ENCODE measurements at regions not wholly inside any gene's neighbourhood (a gene's known extent, or its start where the extent isn't known, plus 50 kb on each side); places are given as distances from the start of the nearest gene placed in this dataset.
"Not testable (repeated sequence)": the region's sequence is repeated elsewhere in the genome, so short reads cannot be mapped to it uniquely, and the experiment has no call there.

- intact Hi-C loops (cut with micrococcal nuclease; ENCODE audit: unreplicated experiment), result no loop called here
- TF ChIP-seq, protein P1, sequence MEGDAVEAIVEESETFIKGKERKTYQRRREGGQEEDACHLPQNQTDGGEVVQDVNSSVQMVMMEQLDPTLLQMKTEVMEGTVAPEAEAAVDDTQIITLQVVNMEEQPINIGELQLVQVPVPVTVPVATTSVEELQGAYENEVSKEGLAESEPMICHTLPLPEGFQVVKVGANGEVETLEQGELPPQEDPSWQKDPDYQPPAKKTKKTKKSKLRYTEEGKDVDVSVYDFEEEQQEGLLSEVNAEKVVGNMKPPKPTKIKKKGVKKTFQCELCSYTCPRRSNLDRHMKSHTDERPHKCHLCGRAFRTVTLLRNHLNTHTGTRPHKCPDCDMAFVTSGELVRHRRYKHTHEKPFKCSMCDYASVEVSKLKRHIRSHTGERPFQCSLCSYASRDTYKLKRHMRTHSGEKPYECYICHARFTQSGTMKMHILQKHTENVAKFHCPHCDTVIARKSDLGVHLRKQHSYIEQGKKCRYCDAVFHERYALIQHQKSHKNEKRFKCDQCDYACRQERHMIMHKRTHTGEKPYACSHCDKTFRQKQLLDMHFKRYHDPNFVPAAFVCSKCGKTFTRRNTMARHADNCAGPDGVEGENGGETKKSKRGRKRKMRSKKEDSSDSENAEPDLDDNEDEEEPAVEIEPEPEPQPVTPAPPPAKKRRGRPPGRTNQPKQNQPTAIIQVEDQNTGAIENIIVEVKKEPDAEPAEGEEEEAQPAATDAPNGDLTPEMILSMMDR (conservative IDR thresholded peaks at IDR 0.05; ENCODE audit: low read depth, low read length), result no peak
- TF ChIP-seq EZH2 (IDR thresholded peaks at IDR 0.05; ENCODE audit: borderline replicate concordance, low read depth, low read length, poor library complexity, severe bottlenecking), result no peak
- no peak overlapping the region for H3K27ac ChIP-seq (ENCODE audit: low read depth, low read length, poor library complexity, severe bottlenecking)
- no peaks in the 10 kb centered on the region for H3K36me3 ChIP-seq (ENCODE audit: insufficient read depth, low read length, poor library complexity, severe bottlenecking)
- CTCF ChIA-PET, result interaction anchor here (0.7 kb wide), 1 partner anchor 679 kb away, joined by 3 read pairs; no protein-coding TSS in a partner anchor
- POLR2A ChIA-PET (ENCODE audit: low non-redundant PET), result no interaction called here
- no peaks in the 10 kb centered on the region for H3K9me3 ChIP-seq (ENCODE audit: low read depth, low read length, poor library complexity, severe bottlenecking)
- DNase-seq (ENCODE audit: low spot score), result no peak
- BruUV-seq (replicated peaks), result no TSS peak
- H3K27me3 ChIP-seq (replicated peaks; ENCODE audit: insufficient read depth, low read depth, low read length, poor library complexity), result no peaks in the 10 kb centered on the region
- no peaks in the 10 kb centered on the region for H3K4me1 ChIP-seq (ENCODE audit: insufficient read depth, low read length, poor library complexity, severe bottlenecking)
- no peak overlapping the region for H3K4me3 ChIP-seq (ENCODE audit: low read depth, low read length, poor library complexity, severe bottlenecking)
Observed at GRCh38 chr14:43341921-43342320, 1165.2 kb downstream of the FSCB start.

- H3K27ac ChIP-seq (ENCODE audit: low read depth, low read length, poor library complexity, severe bottlenecking), result no peak overlapping the region
- no peaks in the 10 kb centered on the region for H3K9me3 ChIP-seq (ENCODE audit: low read depth, low read length, poor library complexity, severe bottlenecking)
- H3K36me3 ChIP-seq (ENCODE audit: insufficient read depth, low read length, poor library complexity, severe bottlenecking), result no peaks in the 10 kb centered on the region
- CTCF ChIA-PET, result no interaction called here
- intact Hi-C loops (cut with micrococcal nuclease; ENCODE audit: unreplicated experiment), result no loop called here
- no peak for DNase-seq (ENCODE audit: low spot score)
- BruUV-seq (replicated peaks), result no TSS peak
- no peaks in the 10 kb centered on the region for H3K27me3 ChIP-seq (replicated peaks; ENCODE audit: insufficient read depth, low read depth, low read length, poor library complexity)
- POLR2A ChIA-PET (ENCODE audit: low non-redundant PET), result no interaction called here
- no peak overlapping the region for H3K4me3 ChIP-seq (ENCODE audit: low read depth, low read length, poor library complexity, severe bottlenecking)
- TF ChIP-seq, protein P1 (conservative IDR thresholded peaks at IDR 0.05; ENCODE audit: low read depth, low read length), result no peak
- TF ChIP-seq EZH2 (IDR thresholded peaks at IDR 0.05; ENCODE audit: borderline replicate concordance, low read depth, low read length, poor library complexity, severe bottlenecking), result no peak
- H3K4me1 ChIP-seq (ENCODE audit: insufficient read depth, low read length, poor library complexity, severe bottlenecking), result no peaks in the 10 kb centered on the region
Observed at GRCh38 chr14:43338713-43339112, 1168.4 kb downstream of the FSCB start.

DNA sequence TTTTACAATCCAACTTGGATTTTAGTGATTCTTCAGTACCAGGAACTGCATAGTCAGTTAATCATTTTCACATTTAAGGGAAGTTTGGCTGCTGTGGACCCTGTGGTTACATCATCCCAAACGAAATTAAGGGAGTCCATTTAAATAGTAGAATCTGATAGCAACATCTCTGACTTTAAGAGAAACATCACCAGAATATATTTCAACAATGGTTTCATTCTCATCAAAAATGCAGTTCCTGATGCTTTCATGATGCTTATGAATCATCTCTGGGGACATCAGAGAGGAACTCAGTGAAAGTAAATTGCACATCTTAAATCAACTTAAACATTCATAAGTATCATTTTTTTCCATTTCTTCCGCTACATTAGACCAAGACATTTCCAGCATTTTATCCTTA, 1170.7 kb downstream of the FSCB start:
- Histone ChIP-seq H3K27me3 (replicated peaks; ENCODE audit: insufficient read depth, low read depth, low read length, poor library complexity) (no peaks in the 10 kb centered on the region), H3K4me1 (ENCODE audit: insufficient read depth, low read length, poor library complexity, severe bottlenecking) (no peaks in the 10 kb centered on the region), H3K27ac (ENCODE audit: low read depth, low read length, poor library complexity, severe bottlenecking) (no peak overlapping the region), H3K4me3 (ENCODE audit: low read depth, low read length, poor library complexity, severe bottlenecking) (no peak overlapping the region), H3K9me3 (ENCODE audit: low read depth, low read length, poor library complexity, severe bottlenecking) (no peaks in the 10 kb centered on the region), H3K36me3 (ENCODE audit: insufficient read depth, low read length, poor library complexity, severe bottlenecking) (no peaks in the 10 kb centered on the region)
- no peak for DNase-seq (ENCODE audit: low spot score)
- intact Hi-C loops (cut with micrococcal nuclease; ENCODE audit: unreplicated experiment), result no loop called here
- TF ChIP-seq, protein P1 (conservative IDR thresholded peaks at IDR 0.05; ENCODE audit: low read depth, low read length), result no peak
- TF ChIP-seq EZH2 (IDR thresholded peaks at IDR 0.05; ENCODE audit: borderline replicate concordance, low read depth, low read length, poor library complexity, severe bottlenecking), result no peak
- ChIA-PET CTCF (no interaction called here), POLR2A (ENCODE audit: low non-redundant PET) (no interaction called here)
- no TSS peak for BruUV-seq (replicated peaks)

DNA sequence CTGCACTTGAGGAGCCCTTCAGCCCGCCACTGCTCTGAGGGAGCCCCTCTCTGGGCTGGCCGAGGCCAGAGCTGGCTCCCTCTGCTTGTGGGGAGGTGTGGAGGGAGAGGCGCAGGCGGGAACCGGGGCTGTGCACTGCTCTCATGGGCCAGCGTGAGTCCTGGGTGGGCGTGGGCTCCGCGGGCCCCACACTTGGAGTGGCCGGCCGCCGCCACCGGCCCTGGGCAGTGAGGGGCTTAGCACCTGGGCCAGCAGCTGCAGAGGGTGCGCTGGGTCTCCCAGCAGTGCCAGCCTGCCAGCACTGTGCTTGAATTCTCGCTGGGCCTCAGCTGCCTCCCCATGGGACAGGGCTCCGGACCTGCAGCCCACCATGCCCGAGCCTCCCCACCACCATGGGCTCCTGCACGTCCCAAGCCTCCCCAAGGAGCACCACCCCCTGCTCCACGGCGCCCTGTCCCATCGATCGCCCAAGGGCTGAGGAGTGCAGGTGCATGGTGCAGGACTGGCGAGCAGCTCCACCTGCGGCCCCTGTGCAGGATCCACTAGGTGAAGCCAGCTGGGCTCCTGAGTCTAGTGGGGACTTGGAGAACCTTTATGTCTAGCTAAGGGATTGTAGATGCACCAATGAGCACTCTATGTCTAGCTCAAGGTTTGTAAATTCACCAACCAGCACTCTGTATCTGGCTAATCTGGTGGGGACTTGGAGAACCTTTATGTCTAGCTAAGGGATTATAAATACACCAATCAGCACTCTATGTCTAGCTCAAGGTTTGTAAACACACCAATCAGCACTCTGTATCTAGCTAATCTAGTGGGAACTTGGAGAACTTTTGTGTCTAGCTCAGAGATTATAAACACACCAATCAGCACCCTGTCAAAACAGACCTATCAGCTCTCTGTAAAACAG, 1180.3 kb downstream of the FSCB start:
- H3K4me1 ChIP-seq (ENCODE audit: insufficient read depth, low read length, poor library complexity, severe bottlenecking); DNase-seq (ENCODE audit: low spot score); H3K9me3 ChIP-seq (ENCODE audit: low read depth, low read length, poor library complexity, severe bottlenecking); H3K27me3 ChIP-seq (replicated peaks; ENCODE audit: insufficient read depth, low read depth, low read length, poor library complexity); intact Hi-C loops (cut with micrococcal nuclease; ENCODE audit: unreplicated experiment); H3K4me3 ChIP-seq (ENCODE audit: low read depth, low read length, poor library complexity, severe bottlenecking); H3K36me3 ChIP-seq (ENCODE audit: insufficient read depth, low read length, poor library complexity, severe bottlenecking); H3K27ac ChIP-seq (ENCODE audit: low read depth, low read length, poor library complexity, severe bottlenecking); CTCF ChIA-PET; BruUV-seq (replicated peaks): not testable (repeated sequence)
- POLR2A ChIA-PET (ENCODE audit: low non-redundant PET), result interaction anchor here (0.6 kb wide), 1 partner anchor 1086 kb away, joined by 3 read pairs; no protein-coding TSS in a partner anchor
